ENCODE measurements at regions not wholly inside any gene's neighbourhood (a gene's known extent, or its start where the extent isn't known, plus 50 kb on each side); places are given as distances from the start of the nearest gene placed in this dataset.

DNA sequence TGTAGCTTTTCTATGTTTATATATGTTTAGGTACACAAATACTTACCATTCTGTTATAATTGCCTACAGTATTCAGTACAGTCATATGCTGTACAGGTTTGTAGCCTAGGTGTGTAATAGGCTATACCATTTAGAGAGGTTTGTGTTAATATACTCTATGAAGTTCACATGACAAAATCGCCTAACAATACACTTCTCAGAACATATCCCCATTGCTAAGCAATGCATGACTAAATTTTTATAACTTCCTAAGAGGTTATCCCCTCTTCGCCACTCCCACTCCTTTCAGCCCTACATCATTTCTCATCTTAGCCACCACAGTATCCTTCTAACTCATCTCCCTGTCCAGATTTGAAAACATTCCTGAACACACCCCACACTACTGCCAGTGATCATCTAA lies 83.7 kb upstream of the ZCCHC13 start:
- no peak overlapping the region for H3K27ac ChIP-seq (ENCODE audit: low read depth in 2 of 2, low read length in 1 of 2)
- H3K4me3 ChIP-seq (ENCODE audit: low read depth in 2 of 2, low read length in 1 of 2), result no peak overlapping the region
- no peak for DNase-seq
- ChIA-PET CTCF (interaction anchor here (1.1 kb wide), 1 partner anchor 9 kb away, joined by 4 read pairs; no protein-coding TSS in a partner anchor), POLR2A (no interaction called here)
- WGBS (ENCODE audit: low lambda C conversion rate), result 96% methylated on average over 2 of the region's 2 CpGs
- no peak overlapping the region for H3K9ac ChIP-seq
- H3K9me3 ChIP-seq, result no peaks in the 10 kb centered on the region
- H3F3A ChIP-seq (replicated peaks; ENCODE audit: insufficient read depth), result no peaks in the 10 kb centered on the region
- H2AFZ ChIP-seq (ENCODE audit: low read depth), result no peak overlapping the region
- TF ChIP-seq NRF1 (IDR thresholded peaks at IDR 0.05; ENCODE audit: low read depth, low read length) (no peak), RXRA (IDR thresholded peaks at IDR 0.05; ENCODE audit: borderline replicate concordance, low read depth) (no peak), CHD2 (IDR thresholded peaks at IDR 0.05; ENCODE audit: low read length, partially characterized antibody) (no peak), YY1 (IDR thresholded peaks at IDR 0.05; ENCODE audit: low read depth) (no peak), JUND (IDR thresholded peaks at IDR 0.05) (no peak), RAD21 (IDR thresholded peaks at IDR 0.05; ENCODE audit: low read length) (no peak), NFIC (IDR thresholded peaks at IDR 0.05; ENCODE audit: borderline replicate concordance) (no peak), TEAD4 (IDR thresholded peaks at IDR 0.05; ENCODE audit: borderline replicate concordance, insufficient read depth) (no peak), MXI1 (IDR thresholded peaks at IDR 0.05; ENCODE audit: low read depth, low read length) (no peak)
- TF ChIP-seq, protein P1, sequence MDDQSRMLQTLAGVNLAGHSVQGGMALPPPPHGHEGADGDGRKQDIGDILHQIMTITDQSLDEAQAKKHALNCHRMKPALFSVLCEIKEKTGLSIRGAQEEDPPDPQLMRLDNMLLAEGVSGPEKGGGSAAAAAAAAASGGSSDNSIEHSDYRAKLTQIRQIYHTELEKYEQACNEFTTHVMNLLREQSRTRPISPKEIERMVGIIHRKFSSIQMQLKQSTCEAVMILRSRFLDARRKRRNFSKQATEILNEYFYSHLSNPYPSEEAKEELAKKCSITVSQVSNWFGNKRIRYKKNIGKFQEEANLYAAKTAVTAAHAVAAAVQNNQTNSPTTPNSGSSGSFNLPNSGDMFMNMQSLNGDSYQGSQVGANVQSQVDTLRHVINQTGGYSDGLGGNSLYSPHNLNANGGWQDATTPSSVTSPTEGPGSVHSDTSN (IDR thresholded peaks at IDR 0.05), result no peak
- TF ChIP-seq, protein P2, sequence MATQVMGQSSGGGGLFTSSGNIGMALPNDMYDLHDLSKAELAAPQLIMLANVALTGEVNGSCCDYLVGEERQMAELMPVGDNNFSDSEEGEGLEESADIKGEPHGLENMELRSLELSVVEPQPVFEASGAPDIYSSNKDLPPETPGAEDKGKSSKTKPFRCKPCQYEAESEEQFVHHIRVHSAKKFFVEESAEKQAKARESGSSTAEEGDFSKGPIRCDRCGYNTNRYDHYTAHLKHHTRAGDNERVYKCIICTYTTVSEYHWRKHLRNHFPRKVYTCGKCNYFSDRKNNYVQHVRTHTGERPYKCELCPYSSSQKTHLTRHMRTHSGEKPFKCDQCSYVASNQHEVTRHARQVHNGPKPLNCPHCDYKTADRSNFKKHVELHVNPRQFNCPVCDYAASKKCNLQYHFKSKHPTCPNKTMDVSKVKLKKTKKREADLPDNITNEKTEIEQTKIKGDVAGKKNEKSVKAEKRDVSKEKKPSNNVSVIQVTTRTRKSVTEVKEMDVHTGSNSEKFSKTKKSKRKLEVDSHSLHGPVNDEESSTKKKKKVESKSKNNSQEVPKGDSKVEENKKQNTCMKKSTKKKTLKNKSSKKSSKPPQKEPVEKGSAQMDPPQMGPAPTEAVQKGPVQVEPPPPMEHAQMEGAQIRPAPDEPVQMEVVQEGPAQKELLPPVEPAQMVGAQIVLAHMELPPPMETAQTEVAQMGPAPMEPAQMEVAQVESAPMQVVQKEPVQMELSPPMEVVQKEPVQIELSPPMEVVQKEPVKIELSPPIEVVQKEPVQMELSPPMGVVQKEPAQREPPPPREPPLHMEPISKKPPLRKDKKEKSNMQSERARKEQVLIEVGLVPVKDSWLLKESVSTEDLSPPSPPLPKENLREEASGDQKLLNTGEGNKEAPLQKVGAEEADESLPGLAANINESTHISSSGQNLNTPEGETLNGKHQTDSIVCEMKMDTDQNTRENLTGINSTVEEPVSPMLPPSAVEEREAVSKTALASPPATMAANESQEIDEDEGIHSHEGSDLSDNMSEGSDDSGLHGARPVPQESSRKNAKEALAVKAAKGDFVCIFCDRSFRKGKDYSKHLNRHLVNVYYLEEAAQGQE (IDR thresholded peaks at IDR 0.05; ENCODE audit: low read depth, low read length), result no peak
- TF ChIP-seq, protein P3, sequence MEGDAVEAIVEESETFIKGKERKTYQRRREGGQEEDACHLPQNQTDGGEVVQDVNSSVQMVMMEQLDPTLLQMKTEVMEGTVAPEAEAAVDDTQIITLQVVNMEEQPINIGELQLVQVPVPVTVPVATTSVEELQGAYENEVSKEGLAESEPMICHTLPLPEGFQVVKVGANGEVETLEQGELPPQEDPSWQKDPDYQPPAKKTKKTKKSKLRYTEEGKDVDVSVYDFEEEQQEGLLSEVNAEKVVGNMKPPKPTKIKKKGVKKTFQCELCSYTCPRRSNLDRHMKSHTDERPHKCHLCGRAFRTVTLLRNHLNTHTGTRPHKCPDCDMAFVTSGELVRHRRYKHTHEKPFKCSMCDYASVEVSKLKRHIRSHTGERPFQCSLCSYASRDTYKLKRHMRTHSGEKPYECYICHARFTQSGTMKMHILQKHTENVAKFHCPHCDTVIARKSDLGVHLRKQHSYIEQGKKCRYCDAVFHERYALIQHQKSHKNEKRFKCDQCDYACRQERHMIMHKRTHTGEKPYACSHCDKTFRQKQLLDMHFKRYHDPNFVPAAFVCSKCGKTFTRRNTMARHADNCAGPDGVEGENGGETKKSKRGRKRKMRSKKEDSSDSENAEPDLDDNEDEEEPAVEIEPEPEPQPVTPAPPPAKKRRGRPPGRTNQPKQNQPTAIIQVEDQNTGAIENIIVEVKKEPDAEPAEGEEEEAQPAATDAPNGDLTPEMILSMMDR (IDR thresholded peaks at IDR 0.05), result no peak
- H3K79me2 ChIP-seq (ENCODE audit: insufficient read depth), result peaks cover 8% of the 10 kb centered on the region; the same call in 1 of the 2 replicates
- no peaks in the 10 kb centered on the region for H3K9me2 ChIP-seq
- H3K4me2 ChIP-seq, result no peak overlapping the region
- H3K36me3 ChIP-seq (replicated peaks in 1 of 2; ENCODE audit: control insufficient read depth in 1 of 2, insufficient read depth in 2 of 2, low read length in 1 of 2), result peaks cover 48 to 69% of the 10 kb centered on the region in 2 experiments
- no peaks in the 10 kb centered on the region for H3K27me3 ChIP-seq (ENCODE audit: insufficient read depth)
- H4K20me1 ChIP-seq (ENCODE audit: insufficient read depth), result peaks cover 8% of the 10 kb centered on the region; the same call in 1 of the 2 replicates
- no peaks in the 10 kb centered on the region for H3K4me1 ChIP-seq (ENCODE audit: control insufficient read depth in 1 of 2, insufficient read depth in 2 of 2, low read depth in 1 of 2, low read length in 1 of 2)

Measured in SK-N-SH (cell line).